Right kidney (tissue), 1 donor: ENCODE measurements at regions not wholly inside any gene's neighbourhood (a gene's known extent, or its start where the extent isn't known, plus 50 kb on each side); places are given as distances from the start of the nearest gene placed in this dataset.
"Not testable (repeated sequence)": the region's sequence is repeated elsewhere in the genome, so short reads cannot be mapped to it uniquely, and the experiment has no call there.

ENCODE experiments used
- DNase-seq: peaks from one replicate; pipeline ENCODE4 v3.0.0-alpha.2; 2016

GRCh38 chr3:163533381-163533780, 1544.9 kb downstream of the SI start:
- no peak for DNase-seq

- DNase-seq, result no peak
These were observed 1554.9 kb downstream of the SI start for GRCh38 chr3:163523375-163523774.

- no peak for DNase-seq
These were observed 1557.0 kb downstream of the SI start for GRCh38 chr3:163521261-163521660.

- no peak for DNase-seq
These were observed 1560.2 kb downstream of the SI start for GRCh38 chr3:163518065-163518464.

GRCh38 chr3:163513149-163513657, 1565.1 kb downstream of the SI start:
- no peak for DNase-seq

- DNase-seq, result no peak
These were observed 1570.1 kb downstream of the SI start for GRCh38 chr3:163508206-163508605.

- DNase-seq, result no peak
These were observed 1573.3 kb downstream of the SI start for GRCh38 chr3:163504974-163505373.

GRCh38 chr3:163499736-163500219, 1578.5 kb downstream of the SI start:
- not testable (repeated sequence) for DNase-seq

- not testable (repeated sequence) for DNase-seq
These were observed 1579.2 kb downstream of the SI start for GRCh38 chr3:163498842-163499735.

- no peak for DNase-seq
These were observed 1586.6 kb downstream of the SI start for GRCh38 chr3:163491714-163492113.

GRCh38 chr3:163490119-163490518, 1588.2 kb downstream of the SI start:
- no peak for DNase-seq

GRCh38 chr3:163482695-163483094, 1595.6 kb downstream of the SI start:
- no peak for DNase-seq

- DNase-seq, result no peak
These were observed 1596.6 kb downstream of the SI start for GRCh38 chr3:163481738-163482137.

GRCh38 chr3:163476179-163476578, 1602.1 kb downstream of the SI start:
- DNase-seq, result no peak

- no peak for DNase-seq
These were observed 1603.5 kb downstream of the SI start for GRCh38 chr3:163474766-163475165.

GRCh38 chr3:163468531-163469335, 1609.6 kb downstream of the SI start:
- DNase-seq, result no peak

- no peak for DNase-seq
These were observed 1615.8 kb downstream of the SI start for GRCh38 chr3:163462446-163462845.

- DNase-seq, result no peak
These were observed 1627.6 kb downstream of the SI start for GRCh38 chr3:163450698-163451097.

- no peak for DNase-seq
These were observed 1639.5 kb downstream of the SI start for GRCh38 chr3:163438760-163439159.

- no peak for DNase-seq
These were observed 1655.6 kb downstream of the SI start for GRCh38 chr3:163422671-163423070.

GRCh38 chr3:163391407-163392181, 1686.7 kb downstream of the SI start:
- DNase-seq, result no peak

GRCh38 chr3:163384383-163384782, 1693.9 kb downstream of the SI start:
- no peak for DNase-seq
